ENCODE measurements at regions not wholly inside any gene's neighbourhood (a gene's known extent, or its start where the extent isn't known, plus 50 kb on each side); places are given as distances from the start of the nearest gene placed in this dataset.

- H3K27ac ChIP-seq (ENCODE audit: low read depth, low read length), result no peak overlapping the region
- H3F3A ChIP-seq (ENCODE audit: insufficient read depth), result no peaks in the 10 kb centered on the region
- H4K20me1 ChIP-seq (ENCODE audit: low read depth, low read length), result no peaks in the 10 kb centered on the region
- TF ChIP-seq, protein P1, sequence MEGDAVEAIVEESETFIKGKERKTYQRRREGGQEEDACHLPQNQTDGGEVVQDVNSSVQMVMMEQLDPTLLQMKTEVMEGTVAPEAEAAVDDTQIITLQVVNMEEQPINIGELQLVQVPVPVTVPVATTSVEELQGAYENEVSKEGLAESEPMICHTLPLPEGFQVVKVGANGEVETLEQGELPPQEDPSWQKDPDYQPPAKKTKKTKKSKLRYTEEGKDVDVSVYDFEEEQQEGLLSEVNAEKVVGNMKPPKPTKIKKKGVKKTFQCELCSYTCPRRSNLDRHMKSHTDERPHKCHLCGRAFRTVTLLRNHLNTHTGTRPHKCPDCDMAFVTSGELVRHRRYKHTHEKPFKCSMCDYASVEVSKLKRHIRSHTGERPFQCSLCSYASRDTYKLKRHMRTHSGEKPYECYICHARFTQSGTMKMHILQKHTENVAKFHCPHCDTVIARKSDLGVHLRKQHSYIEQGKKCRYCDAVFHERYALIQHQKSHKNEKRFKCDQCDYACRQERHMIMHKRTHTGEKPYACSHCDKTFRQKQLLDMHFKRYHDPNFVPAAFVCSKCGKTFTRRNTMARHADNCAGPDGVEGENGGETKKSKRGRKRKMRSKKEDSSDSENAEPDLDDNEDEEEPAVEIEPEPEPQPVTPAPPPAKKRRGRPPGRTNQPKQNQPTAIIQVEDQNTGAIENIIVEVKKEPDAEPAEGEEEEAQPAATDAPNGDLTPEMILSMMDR (IDR thresholded peaks at IDR 0.05; ENCODE audit: insufficient read depth, low read length, poor library complexity, severe bottlenecking), result no peak
- TF ChIP-seq EZH2phosphoT487 (conservative IDR thresholded peaks at IDR 0.05; ENCODE audit: low read length), result no peak
- no peaks in the 10 kb centered on the region for H3K79me2 ChIP-seq (ENCODE audit: insufficient read depth, low read length)
- no peaks in the 10 kb centered on the region for H3K9me3 ChIP-seq (ENCODE audit: insufficient read depth, low read length)
- H3K4me2 ChIP-seq (ENCODE audit: low read depth, low read length, poor library complexity, severe bottlenecking), result no peak overlapping the region
- no peak overlapping the region for H3K9ac ChIP-seq (ENCODE audit: low read length)
- no peaks in the 10 kb centered on the region for H3K36me3 ChIP-seq (ENCODE audit: low read length)
- H3K9me2 ChIP-seq (replicated peaks; ENCODE audit: insufficient read depth, low read length), result no peaks in the 10 kb centered on the region
- no peak overlapping the region for H3K4me3 ChIP-seq (ENCODE audit: insufficient read depth, low read length, poor library complexity, severe bottlenecking)
- no peak overlapping the region for H2AFZ ChIP-seq (ENCODE audit: low read depth, low read length, severe bottlenecking)
- H3K27me3 ChIP-seq (ENCODE audit: low read length), result no peaks in the 10 kb centered on the region
These were observed 1131.0 kb downstream of the AACS start for GRCh38 chr12:126196263-126196662.

DNA sequence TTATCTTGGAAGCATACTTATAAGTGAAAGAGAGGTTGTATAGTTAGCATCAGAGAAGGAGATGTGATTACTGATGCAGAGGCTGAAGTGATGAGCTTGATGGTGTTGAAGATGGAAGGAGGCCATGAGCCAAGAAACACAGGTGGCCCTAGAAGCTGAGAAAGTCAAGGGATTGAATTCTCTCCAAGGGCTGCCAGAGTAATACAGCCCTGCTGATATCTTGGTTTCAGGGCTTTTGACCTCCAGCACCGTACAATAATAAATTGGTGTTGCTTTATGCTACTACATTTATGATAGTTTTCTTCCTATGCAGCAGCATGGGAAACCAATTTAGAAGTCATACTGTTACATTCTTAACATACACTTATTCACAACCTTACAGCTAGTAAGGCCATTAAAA, 1133.3 kb downstream of the AACS start:
- Histone ChIP-seq H3F3A (ENCODE audit: insufficient read depth) (no peaks in the 10 kb centered on the region), H3K27me3 (ENCODE audit: low read length) (no peaks in the 10 kb centered on the region), H3K27ac (ENCODE audit: low read depth, low read length) (no peak overlapping the region), H4K20me1 (ENCODE audit: low read depth, low read length) (no peaks in the 10 kb centered on the region), H3K4me2 (ENCODE audit: low read depth, low read length, poor library complexity, severe bottlenecking) (no peak overlapping the region), H3K36me3 (ENCODE audit: low read length) (no peaks in the 10 kb centered on the region), H3K9ac (ENCODE audit: low read length) (no peak overlapping the region), H2AFZ (ENCODE audit: low read depth, low read length, severe bottlenecking) (no peak overlapping the region), H3K4me3 (ENCODE audit: insufficient read depth, low read length, poor library complexity, severe bottlenecking) (no peak overlapping the region), H3K79me2 (ENCODE audit: insufficient read depth, low read length) (no peaks in the 10 kb centered on the region), H3K9me2 (replicated peaks; ENCODE audit: insufficient read depth, low read length) (no peaks in the 10 kb centered on the region), H3K9me3 (ENCODE audit: insufficient read depth, low read length) (no peaks in the 10 kb centered on the region)
- TF ChIP-seq, protein P1 (IDR thresholded peaks at IDR 0.05; ENCODE audit: insufficient read depth, low read length, poor library complexity, severe bottlenecking), result no peak
- no peak for TF ChIP-seq EZH2phosphoT487 (conservative IDR thresholded peaks at IDR 0.05; ENCODE audit: low read length)

DNA sequence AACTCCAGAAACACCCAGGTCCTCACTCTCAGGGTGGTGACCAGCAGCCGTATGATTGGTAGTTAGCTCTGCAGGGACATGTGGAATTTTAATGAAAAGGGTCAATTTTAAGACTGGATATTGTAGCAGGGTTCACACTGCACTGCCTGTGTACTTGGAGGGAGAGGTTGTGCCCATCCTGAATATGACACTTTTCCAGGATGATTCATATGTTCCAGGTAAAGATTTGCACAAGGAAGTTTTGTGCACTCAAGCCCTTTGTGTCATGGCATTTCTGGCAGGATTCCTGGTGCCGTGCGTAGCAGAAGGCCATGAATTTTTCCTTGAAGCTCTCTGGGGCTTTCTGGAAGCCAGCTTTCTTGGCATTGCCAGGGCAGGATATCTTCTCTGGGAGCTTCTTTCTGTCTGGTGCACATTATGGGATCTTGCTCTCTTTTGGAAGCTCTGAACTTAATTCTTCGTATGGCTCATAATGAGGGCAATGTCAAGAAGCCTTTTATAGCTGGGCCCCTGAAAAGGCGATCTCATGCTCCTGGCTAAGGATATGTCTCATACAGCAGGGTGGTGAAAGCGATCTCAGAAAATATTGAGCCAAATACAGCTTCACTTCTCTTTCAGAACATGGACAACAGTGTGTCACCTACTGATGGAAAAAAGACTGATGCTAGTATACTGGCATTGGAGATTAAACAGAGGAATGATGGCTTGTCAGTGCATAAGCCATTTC, 1133.9 kb downstream of the AACS start:
- TF ChIP-seq, protein P1 (IDR thresholded peaks at IDR 0.05; ENCODE audit: insufficient read depth, low read length, poor library complexity, severe bottlenecking), result no peak
- no peak for TF ChIP-seq EZH2phosphoT487 (conservative IDR thresholded peaks at IDR 0.05; ENCODE audit: low read length)
- Histone ChIP-seq H3F3A (ENCODE audit: insufficient read depth) (no peaks in the 10 kb centered on the region), H3K4me2 (ENCODE audit: low read depth, low read length, poor library complexity, severe bottlenecking) (no peak overlapping the region), H2AFZ (ENCODE audit: low read depth, low read length, severe bottlenecking) (no peak overlapping the region), H3K79me2 (ENCODE audit: insufficient read depth, low read length) (no peaks in the 10 kb centered on the region), H3K4me3 (ENCODE audit: insufficient read depth, low read length, poor library complexity, severe bottlenecking) (no peak overlapping the region), H3K27me3 (ENCODE audit: low read length) (no peaks in the 10 kb centered on the region), H3K36me3 (ENCODE audit: low read length) (no peaks in the 10 kb centered on the region), H3K27ac (ENCODE audit: low read depth, low read length) (no peak overlapping the region), H4K20me1 (ENCODE audit: low read depth, low read length) (no peaks in the 10 kb centered on the region), H3K9me2 (replicated peaks; ENCODE audit: insufficient read depth, low read length) (no peaks in the 10 kb centered on the region), H3K9me3 (ENCODE audit: insufficient read depth, low read length) (no peaks in the 10 kb centered on the region), H3K9ac (ENCODE audit: low read length) (no peak overlapping the region)
